Neural progenitor cell (in vitro differentiated cells): ENCODE measurements at regions not wholly inside any gene's neighbourhood (a gene's known extent, or its start where the extent isn't known, plus 50 kb on each side); places are given as distances from the start of the nearest gene placed in this dataset.

Experiments
- DNase-seq: peaks from one replicate; pipeline ENCODE4 v3.0.0-alpha.2; 2016; ENCODE audit warnings: low spot score
- H2AFZ ChIP-seq: fragments of 200-600 bp; sonication (generic); replicated peaks from 2 replicates; pipeline ENCODE4 v1.6.1; 2016; ENCODE audit warnings: antibody characterized with exemption
- H3F3A ChIP-seq: fragments of 200-600 bp; sonication (generic); 2 replicates; pipeline ENCODE4 v1.6.1; 2016; ENCODE audit warnings: antibody characterized with exemption, low read depth
- H3K27ac ChIP-seq: fragments of 200-600 bp; sonication (generic); 2 replicates; pipeline ENCODE4 v1.5.1; 2016; ENCODE audit warnings: mild to moderate bottlenecking
- H3K27me3 ChIP-seq: fragments of 200-600 bp; sonication (generic); 2 replicates; pipeline ENCODE4 v1.6.1; 2016; ENCODE audit warnings: mild to moderate bottlenecking, moderate library complexity
- H3K36me3 ChIP-seq: fragments of 200-600 bp; sonication (generic); 2 replicates; pipeline ENCODE4 v1.5.1; 2016
- H3K4me1 ChIP-seq: fragments of 200-600 bp; sonication (generic); 2 replicates; pipeline ENCODE4 v1.6.1; 2016; ENCODE audit warnings: mixed run types
- H3K4me2 ChIP-seq: fragments of 200-600 bp; sonication (generic); 2 replicates; pipeline ENCODE4 v1.6.1; 2016
- H3K4me3 ChIP-seq: fragments of 200-600 bp; sonication (generic); 2 replicates; pipeline ENCODE4 v1.5.1; 2016
- H3K79me2 ChIP-seq: fragments of 200-600 bp; sonication (generic); 2 replicates; pipeline ENCODE4 v1.6.1; 2016; ENCODE audit warnings: low read depth
- H3K9ac ChIP-seq: fragments of 200-600 bp; sonication (generic); 2 replicates; pipeline ENCODE4 v1.6.1; 2016
- H3K9me3 ChIP-seq: fragments of 200-600 bp; sonication (generic); 2 replicates; pipeline ENCODE4 v1.5.1; 2016; ENCODE audit warnings: low read depth
- H4K20me1 ChIP-seq: fragments of 200-600 bp; sonication (generic); 2 replicates; pipeline ENCODE4 v1.6.1; 2016; ENCODE audit warnings: low read depth
- H3K27ac Mint-ChIP-seq: 3 replicates; pipeline ENCODE4 v1.8.0; 2021; ENCODE audit warnings: mixed read lengths
- H3K27me3 Mint-ChIP-seq: 2 replicates; pipeline ENCODE4 v1.8.0; 2022; ENCODE audit warnings: low read depth, mild to moderate bottlenecking, inconsistent platforms, moderate library complexity, mixed read lengths; ENCODE audit not compliant: insufficient read depth
- H3K36me3 Mint-ChIP-seq: 3 replicates; pipeline ENCODE4 v1.8.0; 2021; ENCODE audit warnings: mixed read lengths
- H3K4me1 Mint-ChIP-seq: 3 replicates; pipeline ENCODE4 v1.8.0; 2021; ENCODE audit warnings: mixed read lengths
- H3K4me3 Mint-ChIP-seq: 3 replicates; pipeline ENCODE4 v1.8.0; 2021; ENCODE audit warnings: mild to moderate bottlenecking, moderate library complexity, mixed read lengths
- H3K9me3 Mint-ChIP-seq: 3 replicates; pipeline ENCODE4 v1.8.0; 2020; ENCODE audit warnings: mixed read lengths
- CTCF ChIP-seq: fragments of 200-600 bp; sonication (generic); IDR thresholded peaks from 2 replicates; pipeline ENCODE4 v1.5.1; 2017; ENCODE audit warnings: antibody characterized with exemption, mild to moderate bottlenecking
- EZH2 ChIP-seq: fragments of 200-600 bp; sonication (generic); IDR thresholded peaks from 2 replicates; pipeline ENCODE4 v1.6.1; 2017; ENCODE audit warnings: antibody characterized with exemption, mild to moderate bottlenecking, moderate library complexity
- EZH2phosphoT487 ChIP-seq: fragments of 200-600 bp; sonication (generic); IDR thresholded peaks from 2 replicates; pipeline ENCODE4 v1.6.1; 2017; ENCODE audit warnings: antibody characterized with exemption

DNA sequence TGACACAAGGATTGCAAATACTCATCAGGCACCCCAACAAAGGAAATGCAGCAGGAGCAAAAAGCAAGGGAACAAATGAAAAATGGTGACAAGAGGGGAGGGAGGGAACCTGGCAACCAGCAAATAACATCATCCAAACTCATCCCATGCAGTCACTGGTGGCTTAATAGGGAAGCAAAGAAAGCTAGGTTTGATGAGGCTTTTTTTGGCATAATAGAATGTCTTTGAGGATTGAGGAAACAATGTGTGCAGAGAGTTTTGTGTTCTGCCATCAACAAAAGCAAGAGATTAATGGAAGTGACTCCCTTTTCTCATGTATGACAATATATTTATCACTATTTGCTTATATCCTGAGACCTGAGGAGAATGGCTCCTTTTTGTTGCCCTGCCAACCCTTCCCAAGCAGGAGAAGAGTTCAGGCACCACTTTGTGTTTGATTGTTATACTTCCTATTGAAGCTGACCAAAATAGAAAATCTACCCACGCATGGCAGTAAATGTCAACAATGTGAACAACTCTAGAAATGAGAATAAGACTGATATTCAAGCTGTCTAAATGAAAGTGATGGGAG, 375.7 kb downstream of the CAAP1 start:
- Mint-ChIP-seq H3K36me3 (no peaks in the 10 kb centered on the region), H3K4me3 (no peak overlapping the region), H3K4me1 (no peaks in the 10 kb centered on the region), H3K9me3 (no peaks in the 10 kb centered on the region), H3K27me3 (no peaks in the 10 kb centered on the region), H3K27ac (no peak overlapping the region)
- H3K79me2 ChIP-seq: no peaks in the 10 kb centered on the region
- H2AFZ ChIP-seq: peak overlapping the region; percentile 57
- no peaks in the 10 kb centered on the region for H3K36me3 ChIP-seq
- no peak overlapping the region for H3K4me2 ChIP-seq
- no peak overlapping the region for H3K9ac ChIP-seq
- no peak overlapping the region for H3K27ac ChIP-seq
- no peak overlapping the region for H3K4me3 ChIP-seq
- no peaks in the 10 kb centered on the region for H3F3A ChIP-seq
- H3K27me3 ChIP-seq: no peaks in the 10 kb centered on the region
- H3K4me1 ChIP-seq: peaks cover 8% of the 10 kb centered on the region
- TF ChIP-seq EZH2 (no peak), CTCF (no peak), EZH2phosphoT487 (no peak)
- no peaks in the 10 kb centered on the region for H4K20me1 ChIP-seq
- DNase-seq: no peak
- H3K9me3 ChIP-seq: no peaks in the 10 kb centered on the region

DNA sequence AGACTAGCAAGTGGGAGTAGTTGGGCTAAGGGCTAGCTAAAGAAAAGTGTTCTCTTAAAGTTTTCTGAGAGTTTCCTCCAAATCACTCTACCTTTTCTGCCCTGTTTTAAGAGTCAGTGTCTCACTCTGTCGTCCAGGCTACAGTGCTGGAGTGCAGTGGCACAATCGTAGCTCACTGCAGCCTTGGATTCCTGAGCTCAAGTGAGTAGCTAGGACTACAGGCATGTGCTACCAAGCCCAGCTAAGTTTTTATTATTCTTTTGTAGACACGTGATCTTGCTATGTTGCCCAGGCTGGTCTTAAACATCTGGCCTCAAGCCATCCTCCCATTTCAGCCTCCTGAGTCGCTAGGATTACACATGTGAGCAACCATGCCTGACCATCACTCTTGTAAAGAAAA, 378.9 kb downstream of the CAAP1 start:
- no peaks in the 10 kb centered on the region for H3K27me3 ChIP-seq
- Mint-ChIP-seq H3K4me3 (no peak overlapping the region), H3K27ac (no peak overlapping the region), H3K9me3 (no peaks in the 10 kb centered on the region), H3K36me3 (no peaks in the 10 kb centered on the region), H3K27me3 (no peaks in the 10 kb centered on the region), H3K4me1 (no peaks in the 10 kb centered on the region)
- no peak overlapping the region for H3K9ac ChIP-seq
- no peak for DNase-seq
- no peak overlapping the region for H2AFZ ChIP-seq
- H3K4me2 ChIP-seq: no peak overlapping the region
- no peaks in the 10 kb centered on the region for H3K36me3 ChIP-seq
- no peaks in the 10 kb centered on the region for H3F3A ChIP-seq
- H3K27ac ChIP-seq: no peak overlapping the region
- no peak overlapping the region for H3K4me3 ChIP-seq
- no peaks in the 10 kb centered on the region for H4K20me1 ChIP-seq
- no peak for TF ChIP-seq CTCF
- TF ChIP-seq EZH2: no peak
- TF ChIP-seq EZH2phosphoT487: no peak
- H3K9me3 ChIP-seq: no peaks in the 10 kb centered on the region
- H3K4me1 ChIP-seq: peaks cover 8% of the 10 kb centered on the region
- H3K79me2 ChIP-seq: no peaks in the 10 kb centered on the region

GRCh38 chr9:26510137-26510536, 382.5 kb downstream of the CAAP1 start:
- H3K79me2 ChIP-seq: no peaks in the 10 kb centered on the region

More at GRCh38 chr9:26510137-26510536, 382.5 kb downstream of the CAAP1 start:
- no peaks in the 10 kb centered on the region for H3K9me3 Mint-ChIP-seq
- Histone ChIP-seq H3K36me3 (no peaks in the 10 kb centered on the region), H3K4me1 (no peaks in the 10 kb centered on the region), H3K27ac (no peak overlapping the region), H3K4me3 (no peak overlapping the region), H2AFZ (peak overlapping the region; percentile 40), H3K9me3 (no peaks in the 10 kb centered on the region), H3K9ac (no peak overlapping the region), H3K4me2 (no peak overlapping the region), H3K27me3 (no peaks in the 10 kb centered on the region), H4K20me1 (no peaks in the 10 kb centered on the region), H3F3A (no peaks in the 10 kb centered on the region)
- no peak overlapping the region for H3K4me3 Mint-ChIP-seq
- H3K27me3 Mint-ChIP-seq: no peaks in the 10 kb centered on the region
- no peaks in the 10 kb centered on the region for H3K36me3 Mint-ChIP-seq
- no peaks in the 10 kb centered on the region for H3K4me1 Mint-ChIP-seq
- TF ChIP-seq EZH2phosphoT487: no peak
- no peak for TF ChIP-seq CTCF
- TF ChIP-seq EZH2: no peak
- no peak for DNase-seq
- no peak overlapping the region for H3K27ac Mint-ChIP-seq
